ENCODE measurements at regions not wholly inside any gene's neighbourhood (a gene's known extent, or its start where the extent isn't known, plus 50 kb on each side); places are given as distances from the start of the nearest gene placed in this dataset.
"Not testable (repeated sequence)": the region's sequence is repeated elsewhere in the genome, so short reads cannot be mapped to it uniquely, and the experiment has no call there.

GRCh38 chrX:146090732-146091131 is 273.1 kb downstream of the SLITRK2 start:
- no peaks in the 10 kb centered on the region for H3K36me3 ChIP-seq
- ATAC-seq (no peak), DNase-seq (no peak)
- H3K27ac ChIP-seq, result no peak overlapping the region
- intact Hi-C loops (cut with DNase I), result no loop called here
- H3K27me3 ChIP-seq, result no peaks in the 10 kb centered on the region
- no peak overlapping the region for H3K4me3 ChIP-seq
- no peak for TF ChIP-seq CTCF (IDR thresholded peaks at IDR 0.05)
- peaks cover 0 to 4% (median 0%) of the 10 kb centered on the region in 11 donors for H3K9me3 ChIP-seq
- WGBS, 2 donors, result 93 to 95% methylated on average over 1 of the region's 1 CpG
- no peaks in the 10 kb centered on the region for H3K4me1 ChIP-seq

DNA sequence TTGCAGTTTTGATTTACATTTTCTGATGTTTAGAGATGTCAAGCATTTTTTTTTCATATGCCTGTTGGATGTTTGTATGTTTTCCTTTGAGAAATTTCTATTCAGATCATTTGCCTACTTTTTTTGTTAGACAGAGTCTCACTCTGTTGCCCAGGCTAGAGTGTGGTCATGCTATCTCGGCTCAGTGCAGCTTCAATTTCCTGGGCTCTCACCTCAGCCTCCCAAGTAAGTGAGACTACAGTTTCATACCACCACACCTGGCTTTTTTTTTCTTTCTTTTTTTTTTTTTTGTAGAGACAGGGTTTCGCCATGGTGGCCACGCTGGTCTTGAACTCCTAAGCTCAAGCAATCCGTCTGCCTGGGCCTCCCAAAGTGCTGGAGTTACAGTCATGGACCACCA is 291.7 kb downstream of the SLITRK2 start:
- Histone ChIP-seq H3K27ac (no peak overlapping the region), H3K36me3 (no peaks in the 10 kb centered on the region), H3K27me3 (no peaks in the 10 kb centered on the region), H3K4me1 (no peaks in the 10 kb centered on the region), H3K9me3 (peaks cover 0 to 12% (median 0%) of the 10 kb centered on the region in 11 donors), H3K4me3 (no peak overlapping the region)
- intact Hi-C loops (cut with DNase I), result no loop called here
- ATAC-seq (no peak), DNase-seq (no peak)
- 82 to 89% methylated on average over 4 of the region's 4 CpGs for WGBS, 2 donors
- no peak for TF ChIP-seq CTCF (IDR thresholded peaks at IDR 0.05)

DNA sequence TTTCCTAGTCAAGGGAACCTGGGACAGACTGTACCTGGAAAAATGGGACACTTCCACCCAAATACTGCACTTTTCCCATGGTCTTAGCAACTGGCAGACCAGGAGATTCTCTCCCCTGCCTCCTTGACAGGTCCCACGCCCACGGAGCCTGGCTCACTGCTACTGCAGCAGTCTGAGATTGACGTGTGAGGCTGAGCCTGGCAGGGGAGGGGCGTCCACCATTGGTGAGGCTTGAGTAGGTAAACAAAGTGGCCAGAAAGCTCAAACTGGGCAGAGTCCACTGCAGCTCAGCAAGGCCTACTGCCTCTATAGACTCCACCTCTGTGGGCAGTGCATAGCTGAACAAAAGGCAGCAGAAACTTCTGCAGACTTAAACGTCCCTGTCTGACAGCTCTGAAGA is 301.4 kb downstream of the SLITRK2 start:
- WGBS, 2 donors, result 55 to 77% methylated on average over 4 to 5 of the region's 5 CpGs
- H3K27ac ChIP-seq; H3K36me3 ChIP-seq; H3K9me3 ChIP-seq; ATAC-seq; H3K4me3 ChIP-seq; intact Hi-C loops (cut with DNase I); H3K4me1 ChIP-seq; DNase-seq; H3K27me3 ChIP-seq: not testable (repeated sequence)

DNA sequence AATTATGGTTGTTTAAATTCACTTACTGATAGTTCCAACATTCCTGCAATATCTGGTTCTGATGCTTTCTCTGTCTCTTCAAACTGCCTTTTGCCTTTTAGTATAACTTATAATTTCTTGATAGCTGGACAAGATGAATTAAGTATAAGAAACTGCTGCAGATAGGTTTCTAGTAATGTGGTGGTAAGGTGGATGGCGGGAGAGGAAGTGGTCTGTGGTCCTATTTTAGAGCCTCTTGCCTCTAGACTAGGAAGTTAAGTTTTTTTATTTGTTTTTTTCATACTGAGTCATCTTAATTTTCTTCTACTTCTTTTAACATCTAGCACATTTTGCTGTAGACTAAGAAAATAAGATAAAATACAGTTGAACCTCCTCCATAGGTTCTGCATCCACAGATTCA is 310.0 kb downstream of the SLITRK2 start:
- Histone ChIP-seq H3K27me3 (no peaks in the 10 kb centered on the region), H3K4me3 (no peak overlapping the region), H3K4me1 (no peaks in the 10 kb centered on the region), H3K36me3 (no peaks in the 10 kb centered on the region), H3K27ac (no peak overlapping the region), H3K9me3 (peaks cover 0 to 14% (median 0%) of the 10 kb centered on the region in 11 donors)
- ATAC-seq, result no peak
- no peak for DNase-seq
- intact Hi-C loops (cut with DNase I), result no loop called here
- 58 to 68% methylated on average over 1 of the region's 1 CpG for WGBS, 2 donors
- no peak for TF ChIP-seq CTCF (IDR thresholded peaks at IDR 0.05)

DNA sequence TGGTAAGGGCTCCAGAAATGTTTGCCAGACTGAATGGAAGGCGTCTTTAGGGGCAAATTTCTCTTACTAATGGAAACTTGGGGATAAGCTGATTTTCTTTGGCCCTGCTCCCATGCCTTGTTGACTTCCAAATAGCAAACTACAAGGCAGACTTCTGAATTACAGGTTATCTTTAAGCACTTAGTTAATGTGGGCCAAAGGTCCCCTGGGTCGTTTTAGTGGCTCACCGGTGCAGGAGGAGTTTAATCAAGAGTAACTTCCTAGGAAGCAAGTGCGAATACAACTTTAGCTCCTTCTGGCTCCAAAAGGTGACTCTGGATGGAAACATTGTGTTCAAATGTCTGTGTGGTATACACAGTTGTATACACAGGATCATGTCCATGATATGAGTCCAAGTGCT is 323.6 kb downstream of the SLITRK2 start:
- ATAC-seq, result no peak
- intact Hi-C loops (cut with DNase I), result no loop called here
- Histone ChIP-seq H3K27me3 (no peaks in the 10 kb centered on the region), H3K9me3 (no peaks in the 10 kb centered on the region), H3K36me3 (no peaks in the 10 kb centered on the region), H3K4me3 (no peak overlapping the region), H3K4me1 (no peaks in the 10 kb centered on the region), H3K27ac (no peak overlapping the region)
- DNase-seq, result no peak
- WGBS, 2 donors, result 58 to 68% methylated on average over 4 of the region's 4 CpGs
- no peak for TF ChIP-seq CTCF (IDR thresholded peaks at IDR 0.05)

All from heart right ventricle (tissue), 16 donors.